IMR-90 (cell line): ENCODE measurements at regions not wholly inside any gene's neighbourhood (a gene's known extent, or its start where the extent isn't known, plus 50 kb on each side); places are given as distances from the start of the nearest gene placed in this dataset.

Source experiments
- ATAC-seq: fragments of 200-7000 bp; cut with Tn5 transposase; 2 replicates; pipeline ENCODE4 v1.9.1; 2020; ENCODE audit warnings: low read depth, mild to moderate bottlenecking, moderate library complexity
- BruUV-seq: library from RNA; stranded (reverse); fragments of 400-500 nt; replicated peaks from 2 replicates; lab custom pipeline; 2021; lab: Mats Ljungman, UMichigan
- CTCF ChIA-PET: fragments of 300-600 bp; formaldehyde crosslinking; extraction: SDS; loops from one replicate; lab custom pipeline; 2021; ENCODE audit warnings: antibody characterized with exemption; lab: Yijun Ruan, JAX
- POLR2A ChIA-PET: fragments of 300-600 bp; sonication (Branson Sonifier 250); formaldehyde crosslinking; loops from one replicate; lab custom pipeline; 2022; ENCODE audit warnings: antibody characterized with exemption; ENCODE audit not compliant: unreplicated experiment; lab: Charles Lee
- DNase-seq: peaks from one replicate; pipeline ENCODE4 v3.0.0; 2013
- H2AFZ ChIP-seq: replicated peaks from 2 replicates; pipeline ENCODE3; 2013; ENCODE audit warnings: low read length, mild to moderate bottlenecking; ENCODE audit not compliant: poor library complexity
- H2AK5ac ChIP-seq: 2 replicates; pipeline ENCODE4 v1.6.1; 2013; ENCODE audit warnings: low read depth, low read length, inconsistent platforms
- H2AK9ac ChIP-seq: replicated peaks from 2 replicates; pipeline ENCODE3; 2013; ENCODE audit warnings: mild to moderate bottlenecking, low read depth, low read length, moderate library complexity; ENCODE audit not compliant: poor library complexity
- H2BK120ac ChIP-seq: 2 replicates; pipeline ENCODE4 v1.6.1; 2013; ENCODE audit warnings: low read depth, low read length, inconsistent platforms
- H2BK15ac ChIP-seq: 3 replicates; pipeline ENCODE4 v1.6.1; 2013; ENCODE audit warnings: low read depth, low read length, inconsistent platforms
- H2BK20ac ChIP-seq: 2 replicates; pipeline ENCODE4 v1.6.1; 2013; ENCODE audit warnings: low read depth, mild to moderate bottlenecking, inconsistent platforms, low read length, moderate library complexity
- H2BK5ac ChIP-seq: 2 replicates; pipeline ENCODE4 v1.6.1; 2013; ENCODE audit warnings: mild to moderate bottlenecking, low read depth, low read length, inconsistent platforms; ENCODE audit not compliant: poor library complexity, severe bottlenecking
- H3K14ac ChIP-seq: replicated peaks from 2 replicates; pipeline ENCODE4 v1.6.1; 2013; ENCODE audit warnings: low read depth, low read length, inconsistent platforms
- H3K18ac ChIP-seq: 2 replicates; pipeline ENCODE4 v1.6.1; 2013; ENCODE audit warnings: low read depth, low read length, control low read depth
- H3K23ac ChIP-seq: 2 replicates; pipeline ENCODE4 v1.6.1; 2013; ENCODE audit warnings: low read depth, low read length, inconsistent platforms
- H3K27ac ChIP-seq: 2 replicates; pipeline ENCODE4 v1.5.1; 2013; ENCODE audit warnings: mild to moderate bottlenecking, control low read depth, low read length; ENCODE audit not compliant: insufficient read depth
- H3K27me3 ChIP-seq: 2 replicates; pipeline ENCODE4 v1.6.1; 2013; ENCODE audit warnings: low read length; ENCODE audit not compliant: control insufficient read depth, insufficient read depth
- H3K36me3 ChIP-seq: 2 replicates; pipeline ENCODE4 v1.6.1; 2013; ENCODE audit warnings: low read length, mixed read lengths; ENCODE audit not compliant: control insufficient read depth, insufficient read depth
- H3K4ac ChIP-seq: 2 replicates; pipeline ENCODE4 v1.6.1; 2013; ENCODE audit warnings: low read depth, low read length, inconsistent platforms
- H3K4me1 ChIP-seq: 2 replicates; pipeline ENCODE4 v1.6.1; 2013; ENCODE audit warnings: low read length, mixed read lengths; ENCODE audit not compliant: control insufficient read depth, insufficient read depth
- H3K4me2 ChIP-seq: 2 replicates; pipeline ENCODE4 v1.6.1; 2013; ENCODE audit warnings: low read depth, mild to moderate bottlenecking, control low read depth, low read length, moderate library complexity
- H3K4me3 ChIP-seq: 2 replicates; pipeline ENCODE4 v1.5.1; 2013; ENCODE audit warnings: low read depth, mild to moderate bottlenecking, control low read depth, low read length, moderate library complexity; ENCODE audit not compliant: insufficient read depth
- H3K56ac ChIP-seq: 2 replicates; pipeline ENCODE4 v1.6.1; 2013; ENCODE audit warnings: low read length, inconsistent platforms; ENCODE audit not compliant: insufficient read depth; ENCODE audit errors: extremely low read depth
- H3K79me1 ChIP-seq, 2 experiments: 2 replicates each; pipeline ENCODE4 v1.6.1; 2013; ENCODE audit warnings: low read length in 2 of 2, inconsistent platforms in 1 of 2, low read depth in 1 of 2
- H3K9ac ChIP-seq: 2 replicates; pipeline ENCODE4 v1.6.1; 2013; ENCODE audit warnings: low read depth, low read length, control low read depth
- H3K9me1 ChIP-seq: 2 replicates; pipeline ENCODE4 v1.6.1; 2013; ENCODE audit warnings: low read length, inconsistent platforms; ENCODE audit not compliant: insufficient read depth
- H3K9me3 ChIP-seq: 2 replicates; pipeline ENCODE4 v1.6.1; 2013; ENCODE audit warnings: low read length; ENCODE audit not compliant: control insufficient read depth, insufficient read depth
- H4K20me1 ChIP-seq: 2 replicates; pipeline ENCODE4 v1.6.1; 2013; ENCODE audit warnings: low read length, inconsistent platforms; ENCODE audit not compliant: insufficient read depth
- H4K5ac ChIP-seq: 2 replicates; pipeline ENCODE4 v1.6.1; 2013; ENCODE audit warnings: mild to moderate bottlenecking, low read depth, low read length, control low read depth
- H4K8ac ChIP-seq, 2 experiments: 2 replicates each; pipeline ENCODE4 v1.6.1; 2013; ENCODE audit warnings: low read depth in 2 of 2, low read length in 2 of 2, control low read depth in 1 of 2, inconsistent platforms in 1 of 2
- H4K91ac ChIP-seq: 2 replicates; pipeline ENCODE4 v1.6.1; 2013; ENCODE audit warnings: low read depth, low read length, inconsistent platforms; ENCODE audit not compliant: insufficient read depth
- CEBPB ChIP-seq: IDR thresholded peaks from 2 replicates; pipeline ENCODE4 v1.6.1; 2012; ENCODE audit warnings: low read depth, low read length, improper control_type of control experiment
- CTCF ChIP-seq: conservative IDR thresholded peaks from 2 replicates; pipeline ENCODE4 v1.5.1; 2012; ENCODE audit warnings: mild to moderate bottlenecking, low read depth, low read length, improper control_type of control experiment
- ELK1 ChIP-seq: fragments of 150-350 bp; IDR thresholded peaks from 2 replicates; pipeline ENCODE4 v1.6.1; 2016; ENCODE audit warnings: low read depth, mild to moderate bottlenecking, low read length, moderate library complexity, borderline replicate concordance
- MAFK ChIP-seq: IDR thresholded peaks from 2 replicates; pipeline ENCODE4 v1.6.1; 2012; ENCODE audit warnings: low read depth, low read length, improper control_type of control experiment
- POLR2A ChIP-seq: IDR thresholded peaks from 2 replicates; pipeline ENCODE4 v1.6.1; 2012; ENCODE audit warnings: mild to moderate bottlenecking, low read depth, low read length
- RCOR1 ChIP-seq: IDR thresholded peaks from 2 replicates; pipeline ENCODE4 v1.6.1; 2012; ENCODE audit warnings: mild to moderate bottlenecking, low read length, improper control_type of control experiment; ENCODE audit not compliant: insufficient replicate concordance
- SMC3 ChIP-seq: fragments of 150-350 bp; IDR thresholded peaks from 2 replicates; pipeline ENCODE4 v1.6.1; 2016; ENCODE audit warnings: low read depth, mild to moderate bottlenecking, antibody characterized with exemption, low read length, moderate library complexity
- WGBS, 2 experiments: methylation state at CpG; one replicate each; pipeline versions ENCODE4 v1.1.5 to v1.1.7; 2013; ENCODE audit warnings: missing lambda C conversion rate in 2 of 2; ENCODE audit not compliant: insufficient read length in 1 of 2; ENCODE audit errors: extremely low coverage in 2 of 2; 5-methylcytosine and 5-hydroxymethylcytosine counted together
- dilution Hi-C: fragments of 300-500 bp; cut with HindIII; formaldehyde crosslinking; loops from one replicate; pipeline ENCODE4 v1.14.3; 2018; ENCODE audit warnings: low sequenced_read_pairs; ENCODE audit not compliant: unreplicated experiment
- in situ Hi-C: fragments of 300-500 bp; cut with MboI; formaldehyde crosslinking; loops from 3 replicates; pipeline ENCODE4 v1.14.3; 2019; ENCODE audit warnings: low sequenced_read_pairs, inconsistent platforms, mixed read lengths
- intact Hi-C: fragments of 100-400 bp; cut with micrococcal nuclease; formaldehyde crosslinking; loops from 2 replicates; pipeline ENCODE4 v1.10.0; 2022

GRCh38 chr18:51490860-51491259, 293.4 kb upstream of the MEX3C start:
- H3K9ac ChIP-seq = no peak overlapping the region
- dilution Hi-C loops (no loop called here), in situ Hi-C loops (no loop called here), intact Hi-C loops (no loop called here)
- no peak overlapping the region for H3K14ac ChIP-seq
- no peak overlapping the region for H3K23ac ChIP-seq
- no TSS peak for BruUV-seq
- H2AK9ac ChIP-seq = no peak overlapping the region
- H3K9me1 ChIP-seq = no peaks in the 10 kb centered on the region
- DNase-seq (no peak), ATAC-seq (no peak)
- CTCF ChIA-PET = no interaction called here
- H3K9me3 ChIP-seq = peaks cover 17% of the 10 kb centered on the region
- no peak overlapping the region for H2AFZ ChIP-seq
- no peaks in the 10 kb centered on the region for H3K79me1 ChIP-seq
- H3K4me2 ChIP-seq = no peak overlapping the region
- no peak overlapping the region for H2BK120ac ChIP-seq
- H4K8ac ChIP-seq = no peak overlapping the region
- TF ChIP-seq ELK1 (no peak), CTCF (no peak), SMC3 (no peak), MAFK (no peak), RCOR1 (no peak), CEBPB (no peak), POLR2A (no peak)
- H3K18ac ChIP-seq = no peak overlapping the region
- POLR2A ChIA-PET = no interaction called here
- H2AK5ac ChIP-seq = no peak overlapping the region
- no peak overlapping the region for H3K4me3 ChIP-seq
- no peaks in the 10 kb centered on the region for H3K27me3 ChIP-seq
- 13% methylated on average over 1 of the region's 3 CpGs; no CpG with 5 or more reads in 1 of the 2 experiments for WGBS, 2 experiments
- no peak overlapping the region for H2BK5ac ChIP-seq
- H2BK15ac ChIP-seq = no peak overlapping the region
- H3K56ac ChIP-seq = no peak overlapping the region
- H2BK20ac ChIP-seq = no peak overlapping the region
- no peak overlapping the region for H4K5ac ChIP-seq
- H3K36me3 ChIP-seq = no peaks in the 10 kb centered on the region
- H4K20me1 ChIP-seq = no peaks in the 10 kb centered on the region
- H3K27ac ChIP-seq = no peak overlapping the region
- H3K4ac ChIP-seq = no peak overlapping the region
- no peak overlapping the region for H4K91ac ChIP-seq
- no peaks in the 10 kb centered on the region for H3K4me1 ChIP-seq
